ENCODE measurements at regions not wholly inside any gene's neighbourhood (a gene's known extent, or its start where the extent isn't known, plus 50 kb on each side); places are given as distances from the start of the nearest gene placed in this dataset.

GRCh38 chr14:65167072-65167645, 64.8 kb upstream of the MAX start:
- H3K9me3 ChIP-seq (ENCODE audit: control insufficient read depth in 4 of 4, insufficient read depth in 3 of 4, low read length in 3 of 4) = no peaks in the 10 kb centered on the region
- ATAC-seq (ENCODE audit: insufficient read depth, low FRiP score) (no peak), DNase-seq (no peak)
- no peak overlapping the region for H3K9ac ChIP-seq (ENCODE audit: insufficient read depth in 1 of 2, low read length in 2 of 2)
- H3K36me3 ChIP-seq (ENCODE audit: control insufficient read depth in 4 of 4, insufficient read depth in 4 of 4, low read length in 4 of 4) = no peaks in the 10 kb centered on the region
- H3K27me3 ChIP-seq (ENCODE audit: control insufficient read depth in 3 of 3, insufficient read depth in 3 of 3, low read length in 2 of 3) = peaks cover 0 to 3% (median 0%) of the 10 kb centered on the region in 3 donors
- WGBS, 2 donors = 93 to 95% methylated on average over 3 of the region's 3 CpGs
- H3K4me1 ChIP-seq (ENCODE audit: control insufficient read depth in 5 of 5, insufficient read depth in 5 of 5, low read length in 5 of 5) = peaks cover 0 to 6% (median 0%) of the 10 kb centered on the region in 5 donors
- H3K27ac ChIP-seq (ENCODE audit: low read depth in 1 of 2, low read length in 1 of 2) = no peak overlapping the region
- no peak overlapping the region for H3K4me3 ChIP-seq
- no peak for TF ChIP-seq CTCF (IDR thresholded peaks at IDR 0.05; ENCODE audit: control extremely low read depth, extremely low read depth)

DNA sequence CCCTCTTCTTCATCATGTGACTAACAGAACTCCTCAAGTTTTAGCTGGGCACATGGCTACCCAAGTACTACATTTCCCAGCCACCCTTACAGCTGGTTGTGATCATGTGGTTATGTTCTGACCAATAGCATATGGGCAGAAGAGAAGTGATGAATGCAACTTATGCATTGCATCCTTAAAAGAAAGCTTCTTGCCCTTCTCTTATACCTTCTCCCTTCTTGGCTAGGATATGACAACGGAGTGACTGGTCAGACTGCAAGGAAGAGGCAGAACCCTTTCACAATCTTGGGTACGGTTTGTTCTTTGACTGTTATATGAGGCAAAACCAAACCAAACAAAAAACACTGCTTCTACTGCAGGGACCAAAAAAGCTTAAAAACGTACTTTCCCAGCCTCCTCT, 66.5 kb upstream of the MAX start:
- H3K4me3 ChIP-seq = no peak overlapping the region
- H3K9ac ChIP-seq (ENCODE audit: insufficient read depth in 1 of 2, low read length in 2 of 2) = no peak overlapping the region
- no peak overlapping the region for H3K27ac ChIP-seq (ENCODE audit: low read depth in 1 of 2, low read length in 1 of 2)
- DNase-seq (no peak), ATAC-seq (ENCODE audit: insufficient read depth, low FRiP score) (no peak)
- H3K36me3 ChIP-seq (ENCODE audit: control insufficient read depth in 4 of 4, insufficient read depth in 4 of 4, low read length in 4 of 4) = no peaks in the 10 kb centered on the region
- WGBS, 2 donors = 67 to 69% methylated on average over 3 of the region's 3 CpGs
- H3K27me3 ChIP-seq (ENCODE audit: control insufficient read depth in 3 of 3, insufficient read depth in 3 of 3, low read length in 2 of 3) = peaks cover 0 to 4% (median 0%) of the 10 kb centered on the region in 3 donors
- TF ChIP-seq CTCF (IDR thresholded peaks at IDR 0.05; ENCODE audit: control extremely low read depth, extremely low read depth) = no peak
- no peaks in the 10 kb centered on the region for H3K9me3 ChIP-seq (ENCODE audit: control insufficient read depth in 4 of 4, insufficient read depth in 3 of 4, low read length in 3 of 4)
- peaks cover 0 to 6% (median 0%) of the 10 kb centered on the region in 5 donors for H3K4me1 ChIP-seq (ENCODE audit: control insufficient read depth in 5 of 5, insufficient read depth in 5 of 5, low read length in 5 of 5)

DNA sequence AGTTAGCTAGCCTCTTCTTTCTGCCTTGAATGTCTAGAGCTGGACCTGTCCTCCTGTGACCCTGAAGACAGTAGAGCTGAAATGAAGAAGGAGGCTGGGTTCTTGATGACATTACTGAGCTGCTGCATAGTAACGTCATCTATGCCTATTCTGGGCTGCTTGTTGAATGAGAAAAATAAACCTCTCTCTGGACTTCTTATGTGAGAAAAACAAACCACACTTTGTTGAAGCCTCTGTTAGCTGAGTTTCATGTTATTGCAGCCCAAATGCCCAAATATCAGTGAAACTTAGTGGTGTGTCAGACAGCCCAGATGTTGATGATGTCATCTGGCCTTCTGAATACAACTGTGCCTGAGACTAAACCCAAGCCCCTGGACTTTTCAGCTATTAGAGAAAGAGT, 67.0 kb upstream of the MAX start:
- Histone ChIP-seq H3K27me3 (ENCODE audit: control insufficient read depth in 3 of 3, insufficient read depth in 3 of 3, low read length in 2 of 3) (peaks cover 0 to 7% (median 0%) of the 10 kb centered on the region in 3 donors), H3K27ac (ENCODE audit: low read depth in 1 of 2, low read length in 1 of 2) (no peak overlapping the region), H3K36me3 (ENCODE audit: control insufficient read depth in 4 of 4, insufficient read depth in 4 of 4, low read length in 4 of 4) (no peaks in the 10 kb centered on the region), H3K4me3 (no peak overlapping the region), H3K9me3 (ENCODE audit: control insufficient read depth in 4 of 4, insufficient read depth in 3 of 4, low read length in 3 of 4) (no peaks in the 10 kb centered on the region), H3K4me1 (ENCODE audit: control insufficient read depth in 5 of 5, insufficient read depth in 5 of 5, low read length in 5 of 5) (peaks cover 0 to 7% (median 0%) of the 10 kb centered on the region in 5 donors), H3K9ac (ENCODE audit: insufficient read depth in 1 of 2, low read length in 2 of 2) (no peak overlapping the region)
- DNase-seq (no peak), ATAC-seq (ENCODE audit: insufficient read depth, low FRiP score) (no peak)
- no peak for TF ChIP-seq CTCF (IDR thresholded peaks at IDR 0.05; ENCODE audit: control extremely low read depth, extremely low read depth)
- 56 to 71% methylated on average over 1 of the region's 1 CpG for WGBS, 2 donors

- Histone ChIP-seq H3K4me1 (ENCODE audit: control insufficient read depth in 5 of 5, insufficient read depth in 5 of 5, low read length in 5 of 5) (peaks cover 0 to 8% (median 0%) of the 10 kb centered on the region in 5 donors), H3K27me3 (ENCODE audit: control insufficient read depth in 3 of 3, insufficient read depth in 3 of 3, low read length in 2 of 3) (peaks cover 0 to 7% (median 0%) of the 10 kb centered on the region in 3 donors), H3K9me3 (ENCODE audit: control insufficient read depth in 4 of 4, insufficient read depth in 3 of 4, low read length in 3 of 4) (no peaks in the 10 kb centered on the region), H3K27ac (ENCODE audit: low read depth in 1 of 2, low read length in 1 of 2) (no peak overlapping the region), H3K36me3 (ENCODE audit: control insufficient read depth in 4 of 4, insufficient read depth in 4 of 4, low read length in 4 of 4) (no peaks in the 10 kb centered on the region), H3K9ac (ENCODE audit: insufficient read depth in 1 of 2, low read length in 2 of 2) (no peak overlapping the region), H3K4me3 (no peak overlapping the region)
- WGBS, 2 donors = 64 to 67% methylated on average over 7 of the region's 7 CpGs
- TF ChIP-seq CTCF (IDR thresholded peaks at IDR 0.05; ENCODE audit: control extremely low read depth, extremely low read depth) = no peak
- ATAC-seq (ENCODE audit: insufficient read depth, low FRiP score) = no peak
- DNase-seq = no peak
Measured at GRCh38 chr14:65170318-65170717, 68.0 kb upstream of the MAX start.

Measured in lung (tissue), 11 donors.